Myocyte (in vitro differentiated cells): ENCODE measurements at regions not wholly inside any gene's neighbourhood (a gene's known extent, or its start where the extent isn't known, plus 50 kb on each side); places are given as distances from the start of the nearest gene placed in this dataset.
A peak's percentile ranks its signal among the peaks of the same experiment; 100 is the strongest.

Experiments
- DNase-seq: peaks from one replicate; pipeline ENCODE4 v3.0.0-alpha.2; 2012; ENCODE audit warnings: low read depth

DNA sequence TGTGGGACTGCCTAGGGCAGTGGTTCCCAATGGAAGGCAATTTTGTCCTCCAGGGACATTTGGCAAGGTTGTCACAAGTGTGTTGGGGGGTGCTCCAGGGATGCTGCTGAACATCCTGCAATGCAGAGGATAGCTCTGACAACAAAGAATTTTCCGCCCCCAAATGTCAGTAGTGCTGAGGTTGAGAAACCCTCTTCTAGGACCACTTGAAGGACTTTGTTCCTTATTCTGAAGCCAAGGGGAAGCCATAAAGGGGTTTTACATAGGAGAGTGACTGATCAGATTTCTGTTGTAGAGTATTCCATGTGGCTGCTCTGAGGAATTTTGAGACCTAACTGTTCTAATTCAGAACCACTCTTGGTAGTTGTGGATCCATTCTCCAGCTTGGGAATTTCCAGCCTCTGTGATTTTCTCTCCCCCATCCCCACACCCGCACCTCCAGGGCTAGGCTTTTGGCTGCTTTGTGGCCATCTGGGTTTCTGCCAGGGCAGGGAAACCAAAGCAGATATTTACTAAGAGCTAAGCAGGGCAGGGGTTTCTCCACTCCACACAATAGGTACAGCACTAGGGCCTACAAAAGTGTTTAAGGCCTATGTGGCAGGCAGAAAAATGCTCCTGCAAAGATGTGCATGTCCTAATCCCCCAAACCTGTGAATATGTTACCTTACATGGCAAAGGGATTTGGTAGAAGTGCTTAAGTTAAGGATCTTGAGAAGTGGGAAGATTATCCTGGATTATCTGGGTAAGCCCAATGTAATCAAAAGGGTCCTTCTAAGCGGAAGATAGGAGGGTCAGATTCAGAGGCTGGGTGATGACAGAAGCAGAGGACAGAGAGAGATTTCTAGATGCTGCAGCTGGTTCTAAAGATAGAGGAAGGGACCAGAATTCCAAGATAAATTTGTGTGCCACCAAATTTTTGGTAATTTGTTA lies 135.4 kb downstream of the TMEM17 start:
- no peak for DNase-seq

DNA sequence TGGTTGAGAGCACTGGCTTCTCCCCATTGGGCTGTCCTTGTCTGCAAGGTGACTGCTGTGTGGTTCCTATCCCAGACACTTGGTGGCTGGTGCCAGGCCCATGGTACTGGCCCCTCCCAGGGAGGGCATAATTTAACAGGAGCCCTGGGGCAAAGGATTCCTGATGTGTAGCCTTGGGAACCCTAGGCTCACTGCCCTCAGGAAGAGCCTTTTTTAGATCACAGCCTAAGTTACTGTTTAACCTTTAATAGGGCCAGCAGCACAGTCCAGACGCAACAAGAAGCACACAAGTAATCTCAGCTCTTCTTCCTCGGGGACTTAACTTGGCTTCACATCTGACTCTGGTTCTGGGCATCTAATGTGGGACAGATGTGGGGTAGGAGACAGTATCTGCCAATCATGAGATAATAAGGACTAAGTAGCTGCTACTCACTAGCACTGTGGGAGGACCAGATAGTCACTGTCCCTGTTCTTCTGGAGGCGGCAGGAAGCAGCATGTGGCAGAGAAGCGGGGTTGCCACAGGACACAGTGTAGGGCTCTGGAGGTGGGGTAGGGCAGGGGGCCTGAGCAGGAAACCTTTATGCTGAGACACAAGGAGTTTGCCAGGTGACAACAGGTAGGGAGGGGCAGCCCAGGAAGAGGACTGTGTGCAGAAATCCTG lies 136.3 kb downstream of the TMEM17 start:
- no peak for DNase-seq

DNA sequence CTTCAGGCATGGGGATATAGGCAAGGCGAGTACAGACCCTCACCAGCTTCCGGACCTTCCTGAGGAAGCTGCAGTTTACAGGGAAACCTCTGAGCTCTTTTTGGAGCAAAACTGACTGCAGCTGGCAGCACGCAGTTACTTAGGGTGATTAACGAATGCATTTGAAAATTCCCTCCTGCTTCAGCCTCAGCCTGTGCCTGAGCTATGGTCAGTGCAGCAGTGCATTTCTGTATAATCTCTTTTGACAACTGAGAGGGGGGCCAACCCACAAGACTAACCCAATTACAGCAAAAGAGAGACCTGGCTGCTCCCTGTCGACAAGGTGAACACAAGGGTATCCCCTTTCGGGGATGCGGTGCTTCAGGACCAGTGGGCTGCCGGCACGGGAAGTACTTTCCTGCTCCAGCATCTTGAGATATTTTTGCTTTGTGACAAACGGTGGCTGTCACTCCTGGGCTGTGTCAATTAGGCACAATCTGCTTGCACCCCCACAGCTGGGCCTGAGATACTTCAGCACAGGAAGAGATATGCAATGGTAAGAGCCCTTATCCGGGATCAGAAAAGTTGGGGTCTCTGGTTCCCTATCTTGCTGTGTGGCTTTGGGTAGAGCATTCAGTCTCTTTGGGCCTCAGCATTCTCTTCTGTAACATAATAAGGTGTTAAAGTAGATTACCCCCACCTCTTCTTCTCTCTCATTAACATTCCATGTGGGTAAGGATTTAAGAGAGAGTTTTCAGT lies 141.0 kb downstream of the TMEM17 start:
- DNase-seq, result no peak

DNA sequence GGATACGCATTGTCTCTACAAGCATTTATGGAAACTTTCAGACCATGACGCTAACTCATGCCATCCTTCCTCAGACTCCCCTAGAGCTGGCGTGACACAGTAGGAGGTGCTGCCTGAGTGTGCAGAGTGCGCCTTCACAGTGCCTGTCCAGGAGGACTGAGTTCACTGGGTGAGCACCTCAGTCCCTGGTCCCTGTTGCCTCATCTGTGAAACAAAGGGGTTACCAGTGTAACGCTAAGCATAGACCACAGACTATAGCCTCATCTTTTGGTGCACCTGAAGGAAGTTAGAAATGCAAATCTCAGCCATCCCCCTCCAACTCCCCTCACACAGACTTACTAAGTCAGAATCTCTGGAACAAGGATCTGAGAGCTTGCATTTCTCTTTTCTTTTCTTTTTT lies 142.8 kb downstream of the TMEM17 start:
- DNase-seq, result no peak

GRCh38 chr2:62362561-62362960 lies 143.4 kb downstream of the TMEM17 start:
- no peak for DNase-seq

DNA sequence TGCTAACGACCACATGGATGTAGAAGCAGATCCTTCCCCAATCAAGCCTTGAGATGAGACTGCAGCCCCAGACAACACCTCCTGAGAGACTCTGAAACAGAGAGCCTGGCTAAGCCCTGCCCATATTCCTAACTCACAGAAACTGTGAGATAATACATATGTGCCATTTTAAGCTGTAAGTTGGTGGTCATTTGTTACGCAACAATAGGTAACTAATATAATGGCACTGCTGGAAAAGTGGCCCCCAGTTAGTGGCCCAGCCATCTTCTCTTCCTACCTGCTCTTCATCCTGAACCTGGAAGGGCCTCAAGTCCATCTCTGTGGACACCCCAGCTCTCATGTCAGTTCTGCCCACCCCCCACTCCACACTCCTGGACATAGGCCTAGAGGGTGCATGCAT lies 144.0 kb downstream of the TMEM17 start:
- DNase-seq, result no peak

DNA sequence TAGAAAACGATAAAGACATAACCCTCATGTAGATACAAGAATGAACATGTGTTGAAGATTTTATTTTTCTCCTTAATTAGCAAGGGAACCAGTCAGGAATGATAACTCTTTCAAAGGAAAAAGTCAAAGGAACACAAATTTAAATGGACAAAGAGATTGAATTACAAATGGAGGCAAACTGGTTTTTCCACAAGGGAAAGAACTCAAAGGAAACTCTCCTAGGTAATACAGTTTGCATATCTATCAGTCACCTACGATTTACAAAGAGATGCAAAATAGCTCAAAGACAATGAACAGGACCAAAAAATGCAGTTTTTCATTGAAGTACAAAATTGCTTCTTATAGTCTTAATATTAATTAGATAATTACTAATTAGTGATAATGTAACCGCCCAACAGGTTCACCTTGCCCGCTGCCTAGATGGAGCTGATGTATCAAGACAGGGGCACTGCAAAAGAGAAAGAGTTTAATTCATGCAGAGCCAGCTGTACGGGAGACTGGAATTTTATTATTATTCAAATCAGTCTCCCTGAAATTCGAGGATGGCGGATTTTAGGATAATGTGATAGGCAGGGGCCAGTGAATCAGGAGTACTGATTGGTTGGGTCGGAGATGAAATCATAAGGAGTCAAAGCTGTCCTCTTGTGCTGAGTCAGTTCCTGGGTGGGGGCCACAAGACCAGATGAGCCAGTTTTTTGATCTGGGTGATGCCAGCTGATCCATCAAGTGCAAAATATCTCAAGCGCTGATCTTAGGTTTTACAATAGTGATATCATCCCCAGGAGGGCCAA lies 151.0 kb downstream of the TMEM17 start:
- no peak for DNase-seq

- DNase-seq, result no peak
Observed at GRCh38 chr2:62352031-62352430, 154.0 kb downstream of the TMEM17 start.

- DNase-seq, result no peak
Observed at GRCh38 chr2:62349788-62350187, 153.9 kb downstream of the B3GNT2 start.

DNA sequence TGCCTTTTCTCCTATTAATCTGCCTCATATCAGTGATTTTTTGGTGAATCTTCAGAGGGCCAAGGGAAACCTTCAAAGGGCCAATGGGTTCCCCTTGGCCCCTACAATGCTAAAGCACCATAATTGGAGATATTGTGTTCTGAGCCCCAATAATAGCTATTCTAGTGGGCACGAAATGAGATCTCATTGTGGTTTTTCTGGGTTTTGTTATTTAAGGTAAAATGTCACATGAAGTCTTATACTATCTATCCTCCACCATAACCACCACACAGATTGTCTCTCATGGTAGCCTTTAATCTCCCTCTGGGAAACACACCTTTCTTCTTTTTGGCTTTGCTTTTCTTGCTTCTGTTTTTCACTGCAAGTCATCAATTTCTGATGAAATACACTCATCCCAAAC lies 152.8 kb downstream of the B3GNT2 start:
- no peak for DNase-seq

DNA sequence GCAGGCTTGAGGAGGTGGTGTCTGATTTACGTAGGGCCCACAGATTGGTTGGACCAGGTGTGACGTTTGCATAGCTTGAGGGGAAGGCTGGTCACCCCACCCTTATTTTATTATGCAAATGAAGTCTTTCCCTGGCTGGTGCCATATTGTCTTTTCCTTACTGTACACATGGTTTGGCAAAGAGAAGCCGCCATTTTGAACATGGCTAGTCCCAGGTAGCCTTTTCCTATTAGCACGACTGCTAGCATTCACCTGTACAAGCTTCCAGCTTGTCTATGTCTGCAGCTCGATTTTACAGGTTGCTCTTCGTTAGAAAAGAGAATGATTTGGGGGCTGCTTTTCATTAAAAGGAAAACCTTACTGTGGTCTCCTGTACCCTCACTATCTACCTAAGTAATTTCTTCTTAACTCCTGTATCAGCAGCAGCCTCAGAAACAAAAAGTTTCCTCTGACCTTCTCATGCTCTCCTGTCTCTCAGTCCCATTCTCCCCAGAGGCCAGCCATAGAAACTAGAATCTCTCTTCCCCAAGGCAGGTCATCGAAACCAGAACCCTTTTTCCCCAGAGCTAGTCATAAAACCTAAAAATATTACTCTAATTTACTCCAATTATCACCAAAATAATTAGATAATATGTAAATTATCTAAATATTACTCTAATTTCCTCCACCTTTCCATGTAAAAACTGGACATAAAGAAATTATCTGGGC lies 151.8 kb downstream of the B3GNT2 start:
- no peak for DNase-seq

- no peak for DNase-seq
Observed at GRCh38 chr2:62344472-62344871, 148.6 kb downstream of the B3GNT2 start.

DNA sequence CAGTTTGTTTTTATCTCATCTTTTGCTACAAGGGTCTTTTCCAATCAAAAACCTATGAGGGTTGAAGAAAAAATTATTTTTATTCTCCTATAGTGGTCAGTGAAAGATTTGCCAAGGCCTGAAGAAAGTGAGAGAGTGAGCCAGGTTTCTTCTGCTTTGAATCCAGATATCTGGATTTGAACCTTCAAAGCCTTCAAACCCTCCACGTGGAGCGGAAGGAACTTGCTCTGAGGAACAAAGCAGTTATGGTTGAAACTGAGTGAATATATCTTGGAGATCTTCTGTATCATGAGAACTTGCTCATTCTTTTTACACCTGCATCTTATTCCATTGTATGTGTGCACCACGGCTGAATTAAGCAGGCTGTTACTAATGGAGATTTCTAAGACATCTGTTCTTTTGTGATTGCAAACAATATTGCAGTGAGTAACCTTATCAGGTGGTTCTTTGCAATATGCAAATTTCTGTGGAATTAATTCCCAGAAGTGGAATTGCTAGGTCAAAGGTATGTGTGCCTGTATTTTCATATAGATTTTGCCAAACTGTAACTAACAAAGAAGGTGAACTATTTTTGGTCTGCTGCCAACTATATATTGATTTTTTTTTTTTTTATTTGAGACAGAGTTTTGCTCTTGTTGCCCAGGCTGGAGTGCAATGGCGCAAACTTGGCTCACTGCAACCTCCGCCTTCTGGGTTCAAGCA lies 147.9 kb downstream of the B3GNT2 start:
- no peak for DNase-seq

DNA sequence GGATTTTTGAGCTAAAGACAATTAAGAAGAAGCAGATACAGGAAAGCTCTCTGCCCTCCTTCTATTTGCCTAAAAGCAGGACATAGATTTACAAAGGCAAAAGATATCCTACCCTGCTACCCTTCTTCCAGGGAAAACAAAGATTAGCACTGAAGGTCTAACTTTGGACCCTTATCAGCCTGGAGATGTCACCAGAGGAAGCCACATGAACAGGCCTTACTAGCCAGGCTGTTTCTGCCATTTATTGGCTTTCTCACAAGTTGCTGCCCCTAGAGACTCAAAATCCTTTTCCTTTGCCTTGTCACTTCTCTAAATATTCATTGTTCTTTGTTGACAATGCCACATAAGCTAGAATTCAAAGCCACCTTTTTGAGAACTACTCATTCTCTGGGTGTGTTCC lies 147.3 kb downstream of the B3GNT2 start:
- DNase-seq, result no peak

- peak; percentile 64 for DNase-seq
Observed at GRCh38 chr2:62340994-62341484, 145.1 kb downstream of the B3GNT2 start.

- DNase-seq, result no peak
Observed at GRCh38 chr2:62339837-62340236, 143.9 kb downstream of the B3GNT2 start.

DNA sequence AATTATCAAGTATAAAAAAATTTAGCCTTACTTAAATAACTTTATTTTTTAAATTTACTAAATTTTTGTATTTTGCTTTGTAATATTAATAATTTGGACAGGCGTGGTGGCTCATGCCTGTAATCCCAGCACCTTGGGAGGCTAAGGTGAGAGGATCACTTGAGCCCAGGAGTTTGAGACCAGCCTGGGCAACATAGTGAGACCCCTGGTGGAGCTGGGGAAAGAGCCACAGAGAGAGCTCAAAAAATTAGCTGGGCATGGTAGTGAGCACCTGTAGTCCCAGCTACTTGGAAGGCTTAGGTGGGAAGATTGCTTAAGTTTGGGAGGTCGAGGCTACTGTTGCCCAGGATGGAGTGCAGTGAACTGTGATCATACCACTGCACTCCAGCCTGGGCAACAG lies 143.5 kb downstream of the B3GNT2 start:
- no peak for DNase-seq

DNA sequence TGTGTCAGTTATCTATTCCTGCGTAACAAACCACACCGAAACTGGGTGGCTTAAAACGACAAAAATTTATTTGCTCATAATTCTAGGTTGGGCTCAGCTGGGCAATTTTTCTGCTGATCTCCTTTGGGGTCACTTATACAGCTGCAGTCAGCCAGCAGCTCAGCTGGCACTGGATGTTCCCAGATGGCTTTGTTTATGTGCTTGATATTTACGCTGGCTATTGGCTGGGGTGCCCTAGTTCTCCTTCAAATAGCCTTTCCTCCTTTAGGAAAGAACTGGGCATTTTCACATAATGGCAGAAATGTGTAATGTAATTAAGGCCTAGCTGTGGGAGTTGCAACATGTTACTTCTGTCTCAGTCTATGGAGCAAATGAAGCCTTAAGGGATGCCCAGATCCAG lies 142.2 kb downstream of the B3GNT2 start:
- no peak for DNase-seq

DNA sequence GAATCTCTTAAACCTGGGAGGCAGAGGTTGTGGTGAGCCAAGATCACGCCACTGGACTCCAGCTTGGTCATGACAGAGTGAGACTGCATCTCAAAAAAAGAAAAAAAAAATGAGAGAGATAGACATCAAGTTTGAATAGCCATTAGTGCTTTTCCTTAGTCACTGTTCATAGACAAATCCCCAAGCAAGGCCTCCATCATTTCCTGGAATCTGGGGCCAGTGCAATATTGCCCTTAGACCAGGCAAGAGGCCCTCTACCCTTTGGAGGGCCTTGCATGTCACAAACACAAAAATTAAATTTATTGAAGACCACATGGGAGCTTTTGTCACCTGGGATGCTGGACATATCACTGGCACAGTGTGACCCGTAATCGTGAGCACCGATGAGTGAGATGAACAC lies 141.5 kb downstream of the B3GNT2 start:
- no peak for DNase-seq

- peak; percentile 2 for DNase-seq
Observed at GRCh38 chr2:62335612-62336011, 139.7 kb downstream of the B3GNT2 start.
